HG02870 (cell line): ENCODE measurements at regions not wholly inside any gene's neighbourhood (a gene's known extent, or its start where the extent isn't known, plus 50 kb on each side); places are given as distances from the start of the nearest gene placed in this dataset.

ENCODE experiments used
- ATAC-seq: cut with Tn5 transposase; IDR thresholded peaks from one replicate; pipeline ENCODE4 v1.9.1; 2021; ENCODE audit warnings: mild to moderate bottlenecking, moderate library complexity; ENCODE audit not compliant: unreplicated experiment

- ATAC-seq = no peak
Observed at GRCh38 chr1:59225594-59226316, 71.1 kb upstream of the FGGY start.

- ATAC-seq = no peak
Observed at GRCh38 chr1:59229138-59229537, 67.8 kb upstream of the FGGY start.

GRCh38 chr1:59230622-59231021, 66.3 kb upstream of the FGGY start:
- no peak for ATAC-seq

- no peak for ATAC-seq
Observed at GRCh38 chr1:59232216-59232615, 64.7 kb upstream of the FGGY start.

- ATAC-seq = no peak
Observed at GRCh38 chr1:59233444-59233843, 63.5 kb upstream of the FGGY start.

- no peak for ATAC-seq
Observed at GRCh38 chr1:59236721-59237545, 60.0 kb upstream of the FGGY start.

GRCh38 chr1:59237900-59238299, 59.0 kb upstream of the FGGY start:
- ATAC-seq = no peak

GRCh38 chr1:59238333-59238934, 58.5 kb upstream of the FGGY start:
- ATAC-seq = no peak

GRCh38 chr1:59238993-59239392, 57.9 kb upstream of the FGGY start:
- no peak for ATAC-seq

- no peak for ATAC-seq
Observed at GRCh38 chr1:59241909-59242308, 55.0 kb upstream of the FGGY start.

- no peak for ATAC-seq
Observed at GRCh38 chr1:59242370-59242769, 54.5 kb upstream of the FGGY start.

- no peak for ATAC-seq
Observed at GRCh38 chr1:59243550-59243949, 53.3 kb upstream of the FGGY start.

GRCh38 chr1:59243978-59244377, 52.9 kb upstream of the FGGY start:
- ATAC-seq = no peak

- no peak for ATAC-seq
Observed at GRCh38 chr1:59244891-59245290, 52.0 kb upstream of the FGGY start.
